ENCODE measurements at regions not wholly inside any gene's neighbourhood (a gene's known extent, or its start where the extent isn't known, plus 50 kb on each side); places are given as distances from the start of the nearest gene placed in this dataset.

DNA sequence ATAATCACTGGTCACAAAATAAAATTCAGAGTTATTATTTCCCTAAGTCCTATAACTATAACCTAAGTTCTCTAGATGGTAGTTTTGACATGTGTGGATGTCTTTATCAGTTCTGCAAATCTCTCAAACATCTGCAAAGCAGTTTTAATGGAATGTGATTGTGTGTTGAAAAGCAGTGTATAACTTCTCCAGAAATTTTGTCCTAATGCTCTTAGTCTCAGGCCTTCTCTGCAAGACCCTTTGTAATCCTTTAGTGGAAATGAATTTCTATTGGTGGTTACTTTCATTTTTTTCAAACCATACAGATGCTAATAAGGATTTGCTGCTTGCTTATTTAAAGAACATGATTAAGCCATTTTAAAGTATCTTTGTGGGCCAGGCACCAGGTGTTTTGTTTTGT lies 75.5 kb upstream of the LHFPL2 start:
- TF ChIP-seq, protein P1, sequence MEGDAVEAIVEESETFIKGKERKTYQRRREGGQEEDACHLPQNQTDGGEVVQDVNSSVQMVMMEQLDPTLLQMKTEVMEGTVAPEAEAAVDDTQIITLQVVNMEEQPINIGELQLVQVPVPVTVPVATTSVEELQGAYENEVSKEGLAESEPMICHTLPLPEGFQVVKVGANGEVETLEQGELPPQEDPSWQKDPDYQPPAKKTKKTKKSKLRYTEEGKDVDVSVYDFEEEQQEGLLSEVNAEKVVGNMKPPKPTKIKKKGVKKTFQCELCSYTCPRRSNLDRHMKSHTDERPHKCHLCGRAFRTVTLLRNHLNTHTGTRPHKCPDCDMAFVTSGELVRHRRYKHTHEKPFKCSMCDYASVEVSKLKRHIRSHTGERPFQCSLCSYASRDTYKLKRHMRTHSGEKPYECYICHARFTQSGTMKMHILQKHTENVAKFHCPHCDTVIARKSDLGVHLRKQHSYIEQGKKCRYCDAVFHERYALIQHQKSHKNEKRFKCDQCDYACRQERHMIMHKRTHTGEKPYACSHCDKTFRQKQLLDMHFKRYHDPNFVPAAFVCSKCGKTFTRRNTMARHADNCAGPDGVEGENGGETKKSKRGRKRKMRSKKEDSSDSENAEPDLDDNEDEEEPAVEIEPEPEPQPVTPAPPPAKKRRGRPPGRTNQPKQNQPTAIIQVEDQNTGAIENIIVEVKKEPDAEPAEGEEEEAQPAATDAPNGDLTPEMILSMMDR (IDR thresholded peaks at IDR 0.05), result no peak
- TF ChIP-seq ZBTB21 (CRISPR knock-in tag; IDR thresholded peaks at IDR 0.05; ENCODE audit: borderline replicate concordance), result no peak

All from WTC11 (cell line).